ENCODE measurements at regions not wholly inside any gene's neighbourhood (a gene's known extent, or its start where the extent isn't known, plus 50 kb on each side); places are given as distances from the start of the nearest gene placed in this dataset.
A peak's percentile ranks its signal among the peaks of the same experiment; 100 is the strongest.

- no peak overlapping the region for H3K4me3 ChIP-seq (ENCODE audit: low read depth, poor library complexity, severe bottlenecking)
- 10 to 22% methylated on average over 3 of the region's 3 CpGs for WGBS, 2 donors
- TF ChIP-seq CTCF (IDR thresholded peaks at IDR 0.05) (no peak), POLR2A (IDR thresholded peaks at IDR 0.05) (no peak)
- DNase-seq (ENCODE audit: low spot score in 2 of 2): peak; percentile 80 to 95
- intact Hi-C loops (cut with DNase I; ENCODE audit: low total_unique reads): no loop called here
These were observed 378.3 kb upstream of the RGMA start for GRCh38 chr15:93467337-93467736.

- intact Hi-C loops (cut with DNase I; ENCODE audit: low total_unique reads): no loop called here
- no peak overlapping the region for H3K4me3 ChIP-seq (ENCODE audit: low read depth, poor library complexity, severe bottlenecking)
- no peak for DNase-seq (ENCODE audit: low spot score in 2 of 2)
- TF ChIP-seq CTCF (IDR thresholded peaks at IDR 0.05): no peak
- TF ChIP-seq POLR2A (IDR thresholded peaks at IDR 0.05): no peak
- WGBS, 2 donors: 66 to 67% methylated on average over 1 of the region's 1 CpG
These were observed 377.4 kb upstream of the RGMA start for GRCh38 chr15:93466380-93466779.

DNA sequence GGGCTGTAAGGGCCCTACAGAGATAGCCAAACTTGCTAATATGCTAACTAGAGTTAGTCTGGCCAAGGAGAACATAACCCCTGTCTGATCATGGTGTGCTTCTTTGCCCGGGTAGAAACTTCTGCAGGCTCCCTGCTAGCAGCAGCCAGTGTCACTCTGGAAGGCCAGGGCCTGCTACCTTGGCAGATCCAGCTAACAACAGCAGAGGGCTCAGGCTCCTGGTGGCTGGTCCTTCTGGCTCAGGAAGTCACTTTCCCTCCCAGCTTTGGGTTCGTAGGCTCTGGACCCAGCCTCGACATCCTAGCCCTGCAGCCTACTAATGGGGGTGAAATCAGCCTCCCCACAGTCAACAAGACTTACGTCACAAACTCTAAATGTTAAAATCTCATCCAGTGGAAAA, 373.7 kb upstream of the RGMA start:
- no peak for DNase-seq (ENCODE audit: low spot score in 2 of 2)
- TF ChIP-seq POLR2A (IDR thresholded peaks at IDR 0.05): no peak
- no peak for TF ChIP-seq CTCF (IDR thresholded peaks at IDR 0.05)
- WGBS, 2 donors: 84 to 85% methylated on average over 4 of the region's 4 CpGs
- intact Hi-C loops (cut with DNase I; ENCODE audit: low total_unique reads): no loop called here
- no peak overlapping the region for H3K4me3 ChIP-seq (ENCODE audit: low read depth, poor library complexity, severe bottlenecking)

GRCh38 chr15:93460717-93461116, 371.7 kb upstream of the RGMA start:
- no peak for DNase-seq (ENCODE audit: low spot score in 2 of 2)
- no peak overlapping the region for H3K4me3 ChIP-seq (ENCODE audit: low read depth, poor library complexity, severe bottlenecking)
- no peak for TF ChIP-seq POLR2A (IDR thresholded peaks at IDR 0.05)
- TF ChIP-seq CTCF (IDR thresholded peaks at IDR 0.05): no peak
- intact Hi-C loops (cut with DNase I; ENCODE audit: low total_unique reads): no loop called here

- intact Hi-C loops (cut with DNase I; ENCODE audit: low total_unique reads): no loop called here
- no peak for DNase-seq (ENCODE audit: low spot score in 2 of 2)
- WGBS, 2 donors: 86 to 91% methylated on average over 3 of the region's 3 CpGs
- TF ChIP-seq CTCF (IDR thresholded peaks at IDR 0.05): no peak
- no peak for TF ChIP-seq POLR2A (IDR thresholded peaks at IDR 0.05)
- H3K4me3 ChIP-seq (ENCODE audit: low read depth, poor library complexity, severe bottlenecking): no peak overlapping the region
These were observed 370.4 kb upstream of the RGMA start for GRCh38 chr15:93459396-93459795.

DNA sequence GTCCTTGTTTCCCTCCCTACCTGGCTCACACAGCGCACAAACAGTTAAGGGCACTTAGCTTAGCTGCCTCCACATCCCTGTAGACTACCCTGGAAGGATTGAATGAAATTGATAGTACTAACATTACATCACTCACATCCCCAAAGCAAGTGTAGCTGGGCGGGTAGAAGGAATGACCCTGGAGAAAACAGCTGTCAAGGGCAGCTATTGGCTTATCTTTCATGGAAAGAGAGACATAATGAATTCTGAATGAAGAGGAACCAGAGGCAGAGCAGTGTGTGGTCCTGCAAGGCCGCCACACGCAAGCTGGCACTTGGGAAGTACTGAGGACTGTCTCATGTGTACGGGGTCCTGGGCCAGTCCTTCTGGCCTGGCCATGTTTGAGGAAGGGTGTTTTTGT, 369.6 kb upstream of the RGMA start:
- intact Hi-C loops (cut with DNase I; ENCODE audit: low total_unique reads): no loop called here
- H3K4me3 ChIP-seq (ENCODE audit: low read depth, poor library complexity, severe bottlenecking): no peak overlapping the region
- 68 to 84% methylated on average over 5 of the region's 5 CpGs for WGBS, 2 donors
- TF ChIP-seq POLR2A (IDR thresholded peaks at IDR 0.05) (no peak), CTCF (IDR thresholded peaks at IDR 0.05) (no peak)
- DNase-seq (ENCODE audit: low spot score in 2 of 2): no peak
